AG09319 (cell line): ENCODE measurements at regions not wholly inside any gene's neighbourhood (a gene's known extent, or its start where the extent isn't known, plus 50 kb on each side); places are given as distances from the start of the nearest gene placed in this dataset.

Experiments used
- DNase-seq: peaks from one replicate; pipeline ENCODE4 v3.0.0-alpha.2; 2010; ENCODE audit warnings: low read depth; ENCODE audit errors: extremely low read depth
- TF ChIP-seq, protein P1 (sequence below): IDR thresholded peaks from 2 replicates; pipeline ENCODE4 v1.5.1; 2011; ENCODE audit warnings: low read depth, mild to moderate bottlenecking, inconsistent platforms, low read length, moderate library complexity

DNA sequence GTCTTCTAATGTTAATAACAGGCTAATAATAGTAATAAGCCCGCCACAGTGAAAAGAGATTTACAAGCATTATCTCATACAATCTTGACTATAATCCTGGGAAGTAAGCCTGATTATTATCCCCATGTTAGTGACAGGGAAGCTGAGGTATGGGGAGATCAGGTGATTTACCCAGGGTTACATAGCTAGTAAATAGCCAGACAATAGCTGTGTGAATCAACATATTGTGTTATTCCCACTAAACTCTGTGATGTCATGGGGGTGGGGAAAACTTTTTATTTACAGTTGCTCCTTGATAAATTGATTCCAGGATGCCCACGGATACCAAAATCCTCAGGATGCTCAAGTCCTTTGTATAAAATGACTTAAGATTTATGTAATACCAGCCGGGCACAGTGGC, 181.9 kb downstream of the LMO4 start:
- DNase-seq, result no peak
- TF ChIP-seq, protein P1, sequence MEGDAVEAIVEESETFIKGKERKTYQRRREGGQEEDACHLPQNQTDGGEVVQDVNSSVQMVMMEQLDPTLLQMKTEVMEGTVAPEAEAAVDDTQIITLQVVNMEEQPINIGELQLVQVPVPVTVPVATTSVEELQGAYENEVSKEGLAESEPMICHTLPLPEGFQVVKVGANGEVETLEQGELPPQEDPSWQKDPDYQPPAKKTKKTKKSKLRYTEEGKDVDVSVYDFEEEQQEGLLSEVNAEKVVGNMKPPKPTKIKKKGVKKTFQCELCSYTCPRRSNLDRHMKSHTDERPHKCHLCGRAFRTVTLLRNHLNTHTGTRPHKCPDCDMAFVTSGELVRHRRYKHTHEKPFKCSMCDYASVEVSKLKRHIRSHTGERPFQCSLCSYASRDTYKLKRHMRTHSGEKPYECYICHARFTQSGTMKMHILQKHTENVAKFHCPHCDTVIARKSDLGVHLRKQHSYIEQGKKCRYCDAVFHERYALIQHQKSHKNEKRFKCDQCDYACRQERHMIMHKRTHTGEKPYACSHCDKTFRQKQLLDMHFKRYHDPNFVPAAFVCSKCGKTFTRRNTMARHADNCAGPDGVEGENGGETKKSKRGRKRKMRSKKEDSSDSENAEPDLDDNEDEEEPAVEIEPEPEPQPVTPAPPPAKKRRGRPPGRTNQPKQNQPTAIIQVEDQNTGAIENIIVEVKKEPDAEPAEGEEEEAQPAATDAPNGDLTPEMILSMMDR, result no peak

DNA sequence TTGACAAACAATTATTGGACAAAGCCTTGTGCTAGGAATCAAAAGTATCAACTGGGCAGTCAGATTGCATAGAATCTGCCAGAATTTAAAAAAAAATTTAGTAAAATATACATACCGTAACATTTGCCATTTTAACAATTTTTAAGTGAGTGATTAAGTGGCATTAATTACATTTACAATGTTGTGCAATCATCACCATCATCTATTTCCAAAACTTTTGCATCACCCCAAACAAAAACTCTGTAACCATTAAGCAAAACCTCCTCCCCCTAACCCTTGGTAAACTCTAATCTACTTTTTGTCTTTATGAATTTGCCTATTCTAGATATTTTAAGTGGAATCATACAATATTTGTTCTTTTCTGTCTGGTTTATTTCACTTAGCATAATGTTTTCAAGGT, 182.8 kb downstream of the LMO4 start:
- TF ChIP-seq, protein P1, result no peak
- DNase-seq, result no peak

DNA sequence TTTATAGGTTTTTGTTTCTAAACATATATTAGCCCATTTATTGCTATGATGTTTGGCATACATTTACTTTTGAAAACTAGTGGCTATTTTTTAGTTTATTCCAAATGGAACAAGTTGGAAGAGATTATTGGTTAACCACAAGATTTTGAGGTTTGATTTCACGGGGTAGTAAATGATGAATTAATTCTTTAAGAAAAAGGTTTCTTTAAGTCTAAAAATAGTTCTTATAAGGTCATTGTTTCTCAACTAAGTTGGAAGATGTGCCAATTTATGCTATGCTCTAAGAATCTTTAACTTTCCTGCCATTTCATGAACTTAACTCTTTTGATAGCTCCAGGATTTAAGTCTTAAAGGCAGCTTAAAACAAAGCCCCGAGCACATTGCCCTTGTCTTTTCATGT, 183.8 kb downstream of the LMO4 start:
- no peak for DNase-seq
- TF ChIP-seq, protein P1, result no peak

DNA sequence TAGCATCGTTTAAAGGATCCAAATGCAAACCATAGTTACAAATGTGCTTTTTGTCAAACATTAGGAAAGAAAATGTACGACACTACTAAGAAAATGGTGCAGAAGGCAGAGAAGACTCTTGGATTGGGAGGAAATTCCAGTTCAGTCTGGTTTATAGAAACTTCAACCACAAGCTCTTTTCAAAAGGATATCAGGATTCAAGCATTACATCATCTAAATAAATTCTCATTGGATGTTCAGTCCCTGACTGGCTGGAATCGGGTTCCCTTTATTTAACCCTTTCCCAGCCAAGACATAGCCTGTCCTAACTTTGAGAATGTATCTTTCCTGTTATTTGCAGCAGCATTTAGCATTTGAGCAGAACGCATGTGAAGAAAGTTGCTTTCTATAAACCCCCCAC, 184.6 kb downstream of the LMO4 start:
- no peak for DNase-seq
- TF ChIP-seq, protein P1, result no peak

DNA sequence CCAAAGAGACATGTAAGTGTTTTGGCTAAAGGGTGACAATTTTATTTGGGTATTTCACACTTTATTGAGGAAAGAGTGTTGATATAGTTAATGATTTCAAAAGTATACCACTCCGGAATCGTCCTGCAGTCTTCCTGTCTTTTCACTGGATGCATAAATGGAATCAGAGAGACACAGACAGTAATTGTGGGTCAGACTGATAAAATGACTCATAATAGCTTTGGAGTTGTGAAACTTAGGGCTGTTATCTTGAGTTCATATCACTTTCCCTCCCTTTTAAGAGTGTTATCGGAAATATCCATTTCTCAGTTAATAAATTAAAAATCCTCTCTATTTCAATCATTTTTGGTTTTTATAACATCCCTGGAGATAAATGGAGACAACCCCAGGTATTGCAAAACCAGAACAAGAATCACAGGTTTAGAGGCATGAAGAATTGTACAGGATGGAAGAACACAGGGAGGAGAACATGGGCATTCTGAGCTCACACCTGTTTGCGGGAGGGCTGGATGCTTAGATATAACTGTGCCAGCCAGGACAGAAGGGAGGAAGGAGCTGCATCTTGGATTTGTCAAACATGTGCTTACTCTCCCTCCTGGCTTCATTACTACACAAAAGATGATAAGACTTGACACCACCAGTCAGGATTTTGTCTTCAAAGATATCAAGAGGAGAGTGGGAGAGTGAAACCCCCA, 185.4 kb downstream of the LMO4 start:
- TF ChIP-seq, protein P1, result no peak

DNA sequence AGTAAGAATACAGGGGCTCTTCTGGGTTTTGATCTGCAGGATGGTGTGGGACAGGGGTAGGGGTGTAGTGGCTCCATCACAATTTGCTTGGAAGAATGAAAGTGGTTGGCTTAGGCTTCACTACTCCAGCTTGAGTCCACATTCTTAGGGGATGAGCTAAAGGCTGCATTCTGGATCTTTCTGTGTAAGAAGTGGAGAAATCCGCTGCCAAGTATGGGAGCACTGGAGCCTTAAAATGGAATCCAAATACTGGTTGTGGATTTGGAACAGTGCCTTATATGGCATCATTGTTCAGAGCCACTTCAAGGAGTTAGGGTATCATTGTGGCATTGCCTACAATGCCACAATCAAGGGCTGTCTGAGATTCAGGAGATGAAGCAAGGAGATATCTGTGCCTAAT, 187.1 kb downstream of the LMO4 start:
- TF ChIP-seq, protein P1, result no peak
- no peak for DNase-seq

More for the DNA sequence above, 185.4 kb downstream of the LMO4 start:
- no peak for DNase-seq

DNA sequence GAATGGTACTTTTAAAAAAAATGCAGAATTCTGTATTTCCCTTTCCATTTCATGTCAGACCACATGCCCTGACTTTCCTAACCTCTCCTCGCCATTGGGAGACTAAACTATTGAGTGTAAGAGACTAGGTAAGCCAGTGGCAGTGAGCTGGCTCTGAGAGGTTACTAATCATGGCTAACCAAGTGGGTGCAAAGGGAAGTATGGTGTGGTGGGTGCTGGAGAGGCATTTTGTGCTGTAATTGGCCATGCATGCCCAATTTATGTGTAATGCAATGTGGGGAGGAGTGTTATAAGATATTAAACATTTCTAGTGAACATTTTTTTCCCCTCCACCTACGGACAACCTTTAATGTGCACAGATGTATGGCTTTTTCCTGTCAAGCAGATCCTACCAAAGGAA, 190.1 kb downstream of the LMO4 start:
- TF ChIP-seq, protein P1, result no peak

More for the DNA sequence above, 190.1 kb downstream of the LMO4 start:
- no peak for DNase-seq
